ENCODE measurements at regions not wholly inside any gene's neighbourhood (a gene's known extent, or its start where the extent isn't known, plus 50 kb on each side); places are given as distances from the start of the nearest gene placed in this dataset.
"Not testable (repeated sequence)": the region's sequence is repeated elsewhere in the genome, so short reads cannot be mapped to it uniquely, and the experiment has no call there.

GRCh38 chr11:112520354-112520753, 259.7 kb upstream of the PLET1 start:
- no peak for FAIRE-seq

GRCh38 chr11:112522536-112522935, 261.9 kb upstream of the PLET1 start:
- FAIRE-seq, result no peak

- FAIRE-seq, result no peak
Measured at GRCh38 chr11:112523031-112523430, 262.4 kb upstream of the PLET1 start.

- FAIRE-seq, result no peak
Measured at GRCh38 chr11:112523477-112523876, 262.8 kb upstream of the PLET1 start.

GRCh38 chr11:112523951-112524350, 263.3 kb upstream of the PLET1 start:
- no peak for FAIRE-seq

GRCh38 chr11:112524798-112525197, 264.1 kb upstream of the PLET1 start:
- FAIRE-seq, result no peak

- no peak for FAIRE-seq
Measured at GRCh38 chr11:112525270-112525669, 264.6 kb upstream of the PLET1 start.

GRCh38 chr11:112525844-112526590, 265.4 kb upstream of the PLET1 start:
- no peak for FAIRE-seq

GRCh38 chr11:112526699-112527416, 266.2 kb upstream of the PLET1 start:
- no peak for FAIRE-seq

GRCh38 chr11:112529071-112529470, 268.4 kb upstream of the PLET1 start:
- FAIRE-seq, result no peak

- FAIRE-seq, result no peak
Measured at GRCh38 chr11:112532506-112532905, 271.8 kb upstream of the PLET1 start.

GRCh38 chr11:112533682-112534081, 273.0 kb upstream of the PLET1 start:
- FAIRE-seq, result no peak

- FAIRE-seq, result no peak
Measured at GRCh38 chr11:112534208-112534607, 273.5 kb upstream of the PLET1 start.

- no peak for FAIRE-seq
Measured at GRCh38 chr11:112537026-112537425, 276.4 kb upstream of the PLET1 start.

- FAIRE-seq, result no peak
Measured at GRCh38 chr11:112537846-112538330, 277.2 kb upstream of the PLET1 start.

GRCh38 chr11:112538534-112539280, 278.0 kb upstream of the PLET1 start:
- FAIRE-seq, result no peak

GRCh38 chr11:112539281-112539555, 278.6 kb upstream of the PLET1 start:
- not testable (repeated sequence) for FAIRE-seq

- FAIRE-seq, result no peak
Measured at GRCh38 chr11:112539741-112540140, 279.1 kb upstream of the PLET1 start.

- FAIRE-seq, result no peak
Measured at GRCh38 chr11:112540261-112540660, 279.6 kb upstream of the PLET1 start.

- no peak for FAIRE-seq
Measured at GRCh38 chr11:112541140-112542046, 280.7 kb upstream of the PLET1 start.

- FAIRE-seq, result no peak
Measured at GRCh38 chr11:112542479-112542878, 281.8 kb upstream of the PLET1 start.

- FAIRE-seq, result no peak
Measured at GRCh38 chr11:112543390-112543789, 282.7 kb upstream of the PLET1 start.

- FAIRE-seq, result no peak
Measured at GRCh38 chr11:112548641-112549040, 288.0 kb upstream of the PLET1 start.
